Prostate gland (tissue), 2 donors: ENCODE measurements at regions not wholly inside any gene's neighbourhood (a gene's known extent, or its start where the extent isn't known, plus 50 kb on each side); places are given as distances from the start of the nearest gene placed in this dataset.

Experiments used
- DNase-seq: peaks from one replicate; pipeline ENCODE4 v3.0.0-alpha.2; 2019; ENCODE audit warnings: low spot score
- H3K27ac ChIP-seq, 2 donors: fragments of 200-600 bp; sonication (generic); 2 replicates each; pipeline ENCODE4 v1.5.1; 2017 to 2019
- H3K27me3 ChIP-seq: fragments of 200-600 bp; sonication (generic); replicated peaks from 2 replicates; pipeline ENCODE4 v1.5.1; 2019; ENCODE audit not compliant: insufficient read depth
- H3K36me3 ChIP-seq, 2 donors: fragments of 200-600 bp; sonication (generic); 1 replicate in 1 of 2; 2 replicates in 1 of 2; pipeline versions ENCODE4 v1.5.1 to v1.8.1; 2017 to 2019
- H3K4me1 ChIP-seq: fragments of 200-600 bp; sonication (generic); replicated peaks from 2 replicates; pipeline ENCODE4 v1.5.1; 2019
- H3K4me3 ChIP-seq, 2 donors: fragments of 200-600 bp; sonication (generic); 2 replicates each; pipeline ENCODE4 v1.5.1; 2017 to 2019
- H3K9me3 ChIP-seq: fragments of 200-600 bp; sonication (generic); 2 replicates; pipeline ENCODE4 v1.5.1; 2017
- POLR2A ChIP-seq: fragments of 450-650 bp; IDR thresholded peaks from one replicate; pipeline ENCODE4 v1.6.1; 2016; ENCODE audit warnings: antibody characterized with exemption, mild to moderate bottlenecking
- POLR2AphosphoS5 ChIP-seq: sonication (generic); formaldehyde crosslinking; IDR thresholded peaks from one replicate; pipeline ENCODE4 v1.6.1; 2017; ENCODE audit warnings: antibody characterized with exemption
- WGBS: methylation state at CpG from one replicate; pipeline ENCODE4 v1.1.5; 2018; 5-methylcytosine and 5-hydroxymethylcytosine counted together
- intact Hi-C: fragments of 100-400 bp; cut with DNase I; formaldehyde crosslinking; loops from one replicate; pipeline ENCODE4 v1.14.2; 2022
- TF ChIP-seq, protein P1 (sequence below), 4 experiments: fragments of 200-600 bp in 2 of 4; fragments of 450-650 bp in 2 of 4; sonication (generic) in 2 of 4; IDR thresholded peaks; 1 replicate in 3 of 4; 2 replicates in 1 of 4; pipeline ENCODE4 v1.5.1; 2016 to 2019; ENCODE audit warnings: antibody characterized with exemption in 4 of 4, mild to moderate bottlenecking in 2 of 4, moderate library complexity in 2 of 4

DNA sequence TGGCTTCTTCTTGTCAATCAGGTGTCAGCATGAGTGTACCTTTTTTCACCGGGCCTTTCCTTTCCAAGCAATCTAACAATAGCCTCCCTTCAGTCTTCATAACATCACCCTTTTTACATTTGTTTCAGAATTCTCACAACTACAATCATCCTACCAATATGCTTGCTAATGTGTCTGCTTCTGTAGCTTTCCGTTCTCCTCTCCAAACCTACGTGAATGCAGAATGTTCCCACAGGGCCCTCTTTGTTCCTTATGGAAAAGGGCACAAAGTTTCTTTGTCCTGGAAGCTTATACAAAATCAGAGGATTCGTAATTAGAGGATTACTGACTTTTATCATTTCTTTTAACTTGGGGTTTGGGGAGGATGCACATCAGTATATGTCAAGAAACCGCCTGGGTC is 461.8 kb downstream of the CENPC start:
- intact Hi-C loops, result no loop called here

GRCh38 chr4:67082746-67083145 is 462.6 kb downstream of the CENPC start:
- TF ChIP-seq, protein P1, sequence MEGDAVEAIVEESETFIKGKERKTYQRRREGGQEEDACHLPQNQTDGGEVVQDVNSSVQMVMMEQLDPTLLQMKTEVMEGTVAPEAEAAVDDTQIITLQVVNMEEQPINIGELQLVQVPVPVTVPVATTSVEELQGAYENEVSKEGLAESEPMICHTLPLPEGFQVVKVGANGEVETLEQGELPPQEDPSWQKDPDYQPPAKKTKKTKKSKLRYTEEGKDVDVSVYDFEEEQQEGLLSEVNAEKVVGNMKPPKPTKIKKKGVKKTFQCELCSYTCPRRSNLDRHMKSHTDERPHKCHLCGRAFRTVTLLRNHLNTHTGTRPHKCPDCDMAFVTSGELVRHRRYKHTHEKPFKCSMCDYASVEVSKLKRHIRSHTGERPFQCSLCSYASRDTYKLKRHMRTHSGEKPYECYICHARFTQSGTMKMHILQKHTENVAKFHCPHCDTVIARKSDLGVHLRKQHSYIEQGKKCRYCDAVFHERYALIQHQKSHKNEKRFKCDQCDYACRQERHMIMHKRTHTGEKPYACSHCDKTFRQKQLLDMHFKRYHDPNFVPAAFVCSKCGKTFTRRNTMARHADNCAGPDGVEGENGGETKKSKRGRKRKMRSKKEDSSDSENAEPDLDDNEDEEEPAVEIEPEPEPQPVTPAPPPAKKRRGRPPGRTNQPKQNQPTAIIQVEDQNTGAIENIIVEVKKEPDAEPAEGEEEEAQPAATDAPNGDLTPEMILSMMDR (IDR thresholded peaks at IDR 0.05), result no peak
- TF ChIP-seq POLR2A, result no peak
- TF ChIP-seq POLR2AphosphoS5, result no peak
- Histone ChIP-seq H3K36me3 (no peaks in the 10 kb centered on the region), H3K27ac (no peak overlapping the region), H3K4me3 (no peak overlapping the region), H3K27me3 (no peaks in the 10 kb centered on the region), H3K9me3 (no peaks in the 10 kb centered on the region), H3K4me1 (no peaks in the 10 kb centered on the region)
- no peak for DNase-seq
- intact Hi-C loops, result no loop called here
- 91% methylated on average over 5 of the region's 5 CpGs for WGBS

More for the DNA sequence above, 461.8 kb downstream of the CENPC start:
- no peak overlapping the region for H3K4me3 ChIP-seq
- H3K4me1 ChIP-seq, result no peaks in the 10 kb centered on the region
- DNase-seq, result no peak
- H3K27me3 ChIP-seq, result no peaks in the 10 kb centered on the region
- TF ChIP-seq POLR2A, result no peak
- no peak for TF ChIP-seq POLR2AphosphoS5
- TF ChIP-seq, protein P1 (IDR thresholded peaks at IDR 0.05), result no peak
- no peak overlapping the region for H3K27ac ChIP-seq
- no peaks in the 10 kb centered on the region for H3K36me3 ChIP-seq
- 86% methylated on average over 5 of the region's 5 CpGs for WGBS
- no peaks in the 10 kb centered on the region for H3K9me3 ChIP-seq

DNA sequence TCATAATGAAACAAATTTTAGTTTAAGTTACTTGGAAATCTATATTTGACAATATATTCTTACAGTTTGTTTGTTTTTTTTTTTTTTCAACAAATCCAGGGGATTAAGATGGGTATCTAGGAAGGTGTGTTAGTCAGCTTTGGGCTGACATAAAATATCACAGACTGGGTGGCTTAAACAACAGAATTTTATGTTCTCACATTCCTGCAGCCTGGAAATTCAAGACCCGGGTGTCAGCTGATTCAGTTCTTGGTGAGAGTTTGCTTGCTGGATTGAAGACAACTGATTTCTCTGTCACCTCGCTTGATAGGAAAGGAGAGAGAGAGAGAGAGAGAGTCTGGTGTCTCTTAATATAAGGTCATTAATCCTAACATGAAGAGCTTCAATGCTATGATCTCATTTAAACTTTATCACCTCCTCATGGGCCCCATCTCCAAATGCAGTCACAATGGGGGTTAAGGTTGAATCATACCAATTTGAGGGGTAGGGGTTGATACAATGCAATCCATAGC is 465.2 kb downstream of the CENPC start:
- 62% methylated on average over 2 of the region's 2 CpGs for WGBS
- intact Hi-C loops, result no loop called here
- Histone ChIP-seq H3K4me1 (no peaks in the 10 kb centered on the region), H3K9me3 (no peaks in the 10 kb centered on the region), H3K27me3 (no peaks in the 10 kb centered on the region), H3K27ac (no peak overlapping the region), H3K36me3 (no peaks in the 10 kb centered on the region), H3K4me3 (no peak overlapping the region)
- no peak for TF ChIP-seq POLR2A
- TF ChIP-seq POLR2AphosphoS5, result no peak
- TF ChIP-seq, protein P1 (IDR thresholded peaks at IDR 0.05), result no peak
- DNase-seq, result no peak

DNA sequence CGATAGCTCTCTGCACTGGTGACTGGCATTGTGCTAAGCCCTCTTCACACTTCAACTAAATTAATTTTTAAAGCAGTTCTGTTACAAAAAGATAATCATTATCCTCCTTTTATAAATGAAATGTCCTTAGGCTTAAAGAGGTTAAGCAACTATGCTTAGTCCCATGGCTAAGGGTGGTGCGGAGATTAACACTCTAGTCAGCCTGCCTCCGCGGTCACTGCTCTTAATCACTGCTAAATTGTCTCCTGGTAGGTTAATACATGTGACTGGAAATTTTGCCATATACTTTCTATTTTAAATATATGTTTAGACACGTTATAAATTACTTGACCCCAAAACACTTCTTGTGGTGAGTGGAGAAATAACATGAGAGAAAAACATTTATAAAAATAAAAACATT is 473.7 kb downstream of the CENPC start:
- Histone ChIP-seq H3K27ac (no peak overlapping the region), H3K4me1 (no peaks in the 10 kb centered on the region), H3K27me3 (no peaks in the 10 kb centered on the region), H3K4me3 (no peak overlapping the region), H3K9me3 (no peaks in the 10 kb centered on the region), H3K36me3 (no peaks in the 10 kb centered on the region)
- intact Hi-C loops, result no loop called here
- TF ChIP-seq, protein P1 (IDR thresholded peaks at IDR 0.05), result no peak
- TF ChIP-seq POLR2A, result no peak
- TF ChIP-seq POLR2AphosphoS5, result no peak
- no peak for DNase-seq
- WGBS, result 92% methylated on average over 5 of the region's 5 CpGs

DNA sequence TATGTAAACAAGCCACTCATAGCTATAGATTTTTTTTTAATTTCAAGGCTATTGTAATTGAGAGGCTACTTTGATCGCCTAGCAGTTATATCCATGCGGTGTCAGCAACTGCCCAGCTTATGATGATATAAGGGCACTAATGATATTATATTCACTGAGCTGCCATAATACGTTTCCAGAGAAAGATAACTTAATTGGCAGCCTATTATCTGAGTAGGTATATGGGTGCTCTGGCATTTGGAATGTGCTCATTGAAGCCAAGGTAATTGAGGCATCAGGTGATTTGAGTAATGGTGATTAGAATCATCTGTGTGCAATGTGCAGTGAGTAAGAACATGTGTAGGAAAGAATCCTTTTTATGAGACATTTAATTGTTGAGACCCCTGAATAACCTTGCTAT is 490.0 kb downstream of the CENPC start:
- no peaks in the 10 kb centered on the region for H3K4me1 ChIP-seq
- no peak for DNase-seq
- 66% methylated on average over 3 of the region's 3 CpGs for WGBS
- H3K9me3 ChIP-seq, result no peaks in the 10 kb centered on the region
- intact Hi-C loops, result no loop called here
- no peak overlapping the region for H3K4me3 ChIP-seq
- H3K27ac ChIP-seq, result no peak overlapping the region
- H3K27me3 ChIP-seq, result no peaks in the 10 kb centered on the region
- no peak for TF ChIP-seq POLR2A
- TF ChIP-seq POLR2AphosphoS5, result no peak
- TF ChIP-seq, protein P1 (IDR thresholded peaks at IDR 0.05), result no peak
- H3K36me3 ChIP-seq, result no peaks in the 10 kb centered on the region
